GM23248 (cell line): ENCODE measurements at regions not wholly inside any gene's neighbourhood (a gene's known extent, or its start where the extent isn't known, plus 50 kb on each side); places are given as distances from the start of the nearest gene placed in this dataset.

Experiments
- EZH2 ChIP-seq: fragments of 200-600 bp; sonication (generic); IDR thresholded peaks from 2 replicates; pipeline ENCODE4 v1.6.1; 2018; ENCODE audit warnings: antibody characterized with exemption, mild to moderate bottlenecking; ENCODE audit not compliant: insufficient read depth, poor library complexity, severe bottlenecking
- EZH2phosphoT487 ChIP-seq: fragments of 200-600 bp; sonication (generic); IDR thresholded peaks from 2 replicates; pipeline ENCODE4 v1.6.1; 2018; ENCODE audit warnings: antibody characterized with exemption, moderate library complexity, mild to moderate bottlenecking, low read depth; ENCODE audit not compliant: insufficient read depth

- TF ChIP-seq EZH2 = no peak
- no peak for TF ChIP-seq EZH2phosphoT487
These were observed 126.0 kb downstream of the TMEM174 start for GRCh38 chr5:73298772-73299630.
